ENCODE measurements at regions not wholly inside any gene's neighbourhood (a gene's known extent, or its start where the extent isn't known, plus 50 kb on each side); places are given as distances from the start of the nearest gene placed in this dataset.

DNA sequence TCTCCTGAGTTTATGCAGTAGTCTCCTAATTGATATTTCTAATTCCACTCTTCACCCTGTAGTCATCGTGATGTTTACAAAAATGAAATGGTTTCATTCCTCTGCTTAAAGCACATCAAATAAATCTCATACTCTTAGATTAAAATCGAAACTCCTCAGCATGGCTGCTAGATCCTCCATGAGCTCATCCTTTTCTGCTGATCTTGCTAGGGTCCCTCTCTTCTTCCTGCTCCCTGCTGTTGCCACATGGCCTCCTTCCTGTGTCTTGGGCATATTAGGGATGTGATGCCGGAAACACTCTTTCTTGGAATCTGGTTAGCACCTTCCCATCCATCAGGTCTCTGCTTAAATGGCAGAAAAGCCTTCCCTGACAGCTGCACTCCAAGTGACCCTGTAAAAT lies 59.5 kb upstream of the MEGF10 start:
- H3K79me2 ChIP-seq (ENCODE audit: low read length): no peaks in the 10 kb centered on the region
- no peaks in the 10 kb centered on the region for H3K36me3 ChIP-seq (replicated peaks; ENCODE audit: low read depth, low read length)
- no peaks in the 10 kb centered on the region for H3K27me3 ChIP-seq (ENCODE audit: low read depth, low read length)
- TF ChIP-seq EZH2phosphoT487 (IDR thresholded peaks at IDR 0.05; ENCODE audit: low read depth): no peak
- TF ChIP-seq, protein P1, sequence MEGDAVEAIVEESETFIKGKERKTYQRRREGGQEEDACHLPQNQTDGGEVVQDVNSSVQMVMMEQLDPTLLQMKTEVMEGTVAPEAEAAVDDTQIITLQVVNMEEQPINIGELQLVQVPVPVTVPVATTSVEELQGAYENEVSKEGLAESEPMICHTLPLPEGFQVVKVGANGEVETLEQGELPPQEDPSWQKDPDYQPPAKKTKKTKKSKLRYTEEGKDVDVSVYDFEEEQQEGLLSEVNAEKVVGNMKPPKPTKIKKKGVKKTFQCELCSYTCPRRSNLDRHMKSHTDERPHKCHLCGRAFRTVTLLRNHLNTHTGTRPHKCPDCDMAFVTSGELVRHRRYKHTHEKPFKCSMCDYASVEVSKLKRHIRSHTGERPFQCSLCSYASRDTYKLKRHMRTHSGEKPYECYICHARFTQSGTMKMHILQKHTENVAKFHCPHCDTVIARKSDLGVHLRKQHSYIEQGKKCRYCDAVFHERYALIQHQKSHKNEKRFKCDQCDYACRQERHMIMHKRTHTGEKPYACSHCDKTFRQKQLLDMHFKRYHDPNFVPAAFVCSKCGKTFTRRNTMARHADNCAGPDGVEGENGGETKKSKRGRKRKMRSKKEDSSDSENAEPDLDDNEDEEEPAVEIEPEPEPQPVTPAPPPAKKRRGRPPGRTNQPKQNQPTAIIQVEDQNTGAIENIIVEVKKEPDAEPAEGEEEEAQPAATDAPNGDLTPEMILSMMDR (IDR thresholded peaks at IDR 0.05; ENCODE audit: low read depth, low read length): no peak
- H2AFZ ChIP-seq (ENCODE audit: low read depth, low read length): no peak overlapping the region
- no peaks in the 10 kb centered on the region for H4K20me1 ChIP-seq (ENCODE audit: insufficient read depth, low read length)
- no peaks in the 10 kb centered on the region for H3K9me3 ChIP-seq (ENCODE audit: insufficient read depth, low read length)
- H3K4me1 ChIP-seq (ENCODE audit: low read length): peaks cover 4% of the 10 kb centered on the region; the same call in 1 of the 2 replicates
- no peak overlapping the region for H3K4me2 ChIP-seq (ENCODE audit: low read length)
- no peak overlapping the region for H3K27ac ChIP-seq (ENCODE audit: low read length)
- H3K4me3 ChIP-seq (ENCODE audit: low read length): no peak overlapping the region
- H3K9ac ChIP-seq (ENCODE audit: low read length): no peak overlapping the region

DNA sequence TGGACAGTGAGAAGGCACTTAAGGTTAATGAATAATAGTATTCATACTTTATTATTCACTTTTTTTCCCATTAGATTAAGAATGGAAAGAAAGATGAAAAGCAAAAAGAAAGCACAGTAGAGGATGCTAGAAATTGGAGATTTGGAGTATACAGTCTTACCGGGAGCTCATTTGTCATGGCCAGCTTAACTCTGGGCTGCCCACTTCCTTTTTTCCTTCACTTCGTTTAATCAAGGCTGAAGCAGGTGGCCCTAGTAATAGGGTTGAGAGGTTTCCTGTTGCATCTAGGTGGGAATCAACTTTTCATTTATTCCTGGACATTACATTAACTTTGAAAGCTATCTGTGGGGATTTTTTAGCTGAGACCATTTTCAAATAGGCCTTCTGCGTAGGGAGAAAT lies 57.0 kb upstream of the MEGF10 start:
- no peak overlapping the region for H3K4me3 ChIP-seq (ENCODE audit: low read length)
- no peak overlapping the region for H3K27ac ChIP-seq (ENCODE audit: low read length)
- no peak overlapping the region for H3K4me2 ChIP-seq (ENCODE audit: low read length)
- peaks cover 4% of the 10 kb centered on the region; the same call in 1 of the 2 replicates for H3K4me1 ChIP-seq (ENCODE audit: low read length)
- H3K9me3 ChIP-seq (ENCODE audit: insufficient read depth, low read length): no peaks in the 10 kb centered on the region
- no peak overlapping the region for H3K9ac ChIP-seq (ENCODE audit: low read length)
- H3K27me3 ChIP-seq (ENCODE audit: low read depth, low read length): no peaks in the 10 kb centered on the region
- no peak overlapping the region for H2AFZ ChIP-seq (ENCODE audit: low read depth, low read length)
- no peaks in the 10 kb centered on the region for H3K79me2 ChIP-seq (ENCODE audit: low read length)
- no peaks in the 10 kb centered on the region for H4K20me1 ChIP-seq (ENCODE audit: insufficient read depth, low read length)
- H3K36me3 ChIP-seq (replicated peaks; ENCODE audit: low read depth, low read length): no peaks in the 10 kb centered on the region
- TF ChIP-seq, protein P1 (IDR thresholded peaks at IDR 0.05; ENCODE audit: low read depth, low read length): no peak
- TF ChIP-seq EZH2phosphoT487 (IDR thresholded peaks at IDR 0.05; ENCODE audit: low read depth): no peak

- no peak for TF ChIP-seq EZH2phosphoT487 (IDR thresholded peaks at IDR 0.05; ENCODE audit: low read depth)
- TF ChIP-seq, protein P1 (IDR thresholded peaks at IDR 0.05; ENCODE audit: low read depth, low read length): no peak
- H3K4me1 ChIP-seq (ENCODE audit: low read length): no peaks in the 10 kb centered on the region
- H4K20me1 ChIP-seq (ENCODE audit: insufficient read depth, low read length): no peaks in the 10 kb centered on the region
Observed at GRCh38 chr5:127235136-127235535, 55.5 kb upstream of the MEGF10 start.

DNA sequence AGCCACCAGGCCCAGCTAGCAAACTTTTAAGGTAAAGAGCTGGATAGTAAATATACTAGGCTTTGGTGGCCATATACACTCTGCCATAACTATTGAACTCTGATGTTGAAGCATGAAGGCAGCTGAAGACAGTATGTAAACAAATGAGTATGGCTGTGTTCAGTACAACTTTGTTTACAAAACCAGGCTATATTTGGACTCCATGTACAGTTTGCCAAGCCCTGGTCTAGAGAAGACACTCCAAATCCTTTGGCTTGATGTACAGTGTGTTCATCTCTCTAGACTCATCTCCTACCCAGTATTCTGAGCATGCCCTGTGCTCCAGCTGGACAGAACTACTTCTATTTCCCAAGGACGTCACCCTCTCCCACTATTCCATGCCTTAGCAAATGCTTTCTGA lies 54.3 kb upstream of the MEGF10 start:
- H3K27ac ChIP-seq (ENCODE audit: low read length): no peak overlapping the region
- no peak for TF ChIP-seq EZH2phosphoT487 (IDR thresholded peaks at IDR 0.05; ENCODE audit: low read depth)
- TF ChIP-seq, protein P1 (IDR thresholded peaks at IDR 0.05; ENCODE audit: low read depth, low read length): no peak
- no peak overlapping the region for H3K9ac ChIP-seq (ENCODE audit: low read length)

More at GRCh38 chr5:127235136-127235535, 55.5 kb upstream of the MEGF10 start:
- Histone ChIP-seq H3K9ac (ENCODE audit: low read length) (no peak overlapping the region), H3K9me3 (ENCODE audit: insufficient read depth, low read length) (no peaks in the 10 kb centered on the region), H3K4me3 (ENCODE audit: low read length) (no peak overlapping the region), H2AFZ (ENCODE audit: low read depth, low read length) (no peak overlapping the region), H3K4me2 (ENCODE audit: low read length) (no peak overlapping the region), H3K79me2 (ENCODE audit: low read length) (no peaks in the 10 kb centered on the region), H3K36me3 (replicated peaks; ENCODE audit: low read depth, low read length) (no peaks in the 10 kb centered on the region), H3K27me3 (ENCODE audit: low read depth, low read length) (no peaks in the 10 kb centered on the region), H3K27ac (ENCODE audit: low read length) (no peak overlapping the region)

More for the DNA sequence above, 54.3 kb upstream of the MEGF10 start:
- Histone ChIP-seq H2AFZ (ENCODE audit: low read depth, low read length) (no peak overlapping the region), H3K9me3 (ENCODE audit: insufficient read depth, low read length) (no peaks in the 10 kb centered on the region), H3K79me2 (ENCODE audit: low read length) (no peaks in the 10 kb centered on the region), H3K4me1 (ENCODE audit: low read length) (no peaks in the 10 kb centered on the region), H3K4me3 (ENCODE audit: low read length) (no peak overlapping the region), H4K20me1 (ENCODE audit: insufficient read depth, low read length) (no peaks in the 10 kb centered on the region), H3K36me3 (replicated peaks; ENCODE audit: low read depth, low read length) (no peaks in the 10 kb centered on the region), H3K27me3 (ENCODE audit: low read depth, low read length) (no peaks in the 10 kb centered on the region), H3K4me2 (ENCODE audit: low read length) (no peak overlapping the region)

Data from OCI-LY3 (cell line).